HG02938 (cell line): ENCODE measurements at regions not wholly inside any gene's neighbourhood (a gene's known extent, or its start where the extent isn't known, plus 50 kb on each side); places are given as distances from the start of the nearest gene placed in this dataset.

Experiments
- ATAC-seq: cut with Tn5 transposase; IDR thresholded peaks from one replicate; pipeline ENCODE4 v1.9.1; 2021; ENCODE audit warnings: mild to moderate bottlenecking, moderate library complexity; ENCODE audit not compliant: unreplicated experiment

- no peak for ATAC-seq
Measured at GRCh38 chr5:114678778-114679177, 316.9 kb downstream of the KCNN2 start.

GRCh38 chr5:114665551-114665950 lies 303.7 kb downstream of the KCNN2 start:
- no peak for ATAC-seq

- ATAC-seq = no peak
Measured at GRCh38 chr5:114660791-114661190, 298.9 kb downstream of the KCNN2 start.

- no peak for ATAC-seq
Measured at GRCh38 chr5:114658194-114658593, 296.3 kb downstream of the KCNN2 start.

GRCh38 chr5:114657342-114658130 lies 295.7 kb downstream of the KCNN2 start:
- ATAC-seq = no peak

GRCh38 chr5:114649878-114650277 lies 288.0 kb downstream of the KCNN2 start:
- no peak for ATAC-seq

GRCh38 chr5:114648940-114649339 lies 287.1 kb downstream of the KCNN2 start:
- ATAC-seq = no peak

GRCh38 chr5:114644576-114644975 lies 282.7 kb downstream of the KCNN2 start:
- ATAC-seq = no peak

- no peak for ATAC-seq
Measured at GRCh38 chr5:114636271-114636670, 274.4 kb downstream of the KCNN2 start.

- no peak for ATAC-seq
Measured at GRCh38 chr5:114634967-114635901, 273.4 kb downstream of the KCNN2 start.

- no peak for ATAC-seq
Measured at GRCh38 chr5:114634517-114634916, 272.6 kb downstream of the KCNN2 start.

GRCh38 chr5:114612406-114612805 lies 250.5 kb downstream of the KCNN2 start:
- no peak for ATAC-seq

- no peak for ATAC-seq
Measured at GRCh38 chr5:114581136-114581535, 219.3 kb downstream of the KCNN2 start.

GRCh38 chr5:114565871-114566270 lies 204.0 kb downstream of the KCNN2 start:
- ATAC-seq = no peak

- no peak for ATAC-seq
Measured at GRCh38 chr5:114565139-114565538, 203.3 kb downstream of the KCNN2 start.

- no peak for ATAC-seq
Measured at GRCh38 chr5:114561415-114561814, 199.5 kb downstream of the KCNN2 start.
